ENCODE measurements at regions not wholly inside any gene's neighbourhood (a gene's known extent, or its start where the extent isn't known, plus 50 kb on each side); places are given as distances from the start of the nearest gene placed in this dataset.

- H3K36me3 ChIP-seq (replicated peaks in 1 of 2; ENCODE audit: control insufficient read depth in 1 of 2, insufficient read depth in 2 of 2, low read length in 2 of 2) = no peaks in the 10 kb centered on the region
- FAIRE-seq (no peak), DNase-seq (ENCODE audit: low spot score) (no peak), ATAC-seq (no peak)
- TF ChIP-seq PCBP1 (IDR thresholded peaks at IDR 0.05; ENCODE audit: borderline replicate concordance, low read depth, low read length) (no peak), REST (IDR thresholded peaks at IDR 0.05; ENCODE audit: borderline replicate concordance in 1 of 2, low read depth in 1 of 2, low read length in 2 of 2) (no peak), HMG20A (CRISPR knock-in tag; IDR thresholded peaks at IDR 0.05; ENCODE audit: borderline replicate concordance) (no peak), KDM1A (CRISPR knock-in tag; IDR thresholded peaks at IDR 0.05) (no peak), ZNF704 (CRISPR knock-in tag; IDR thresholded peaks at IDR 0.05; ENCODE audit: borderline replicate concordance) (no peak), BCL6 (CRISPR knock-in tag; IDR thresholded peaks at IDR 0.05) (no peak), FLYWCH1 (CRISPR knock-in tag; IDR thresholded peaks at IDR 0.05) (no peak), ZNF441 (CRISPR knock-in tag; IDR thresholded peaks at IDR 0.05; ENCODE audit: borderline replicate concordance) (no peak), NPAS2 (CRISPR knock-in tag; IDR thresholded peaks at IDR 0.05; ENCODE audit: borderline replicate concordance) (no peak), DMAP1 (CRISPR knock-in tag; IDR thresholded peaks at IDR 0.05) (no peak), ZNF790 (CRISPR knock-in tag; IDR thresholded peaks at IDR 0.05; ENCODE audit: borderline replicate concordance) (no peak), REXO4 (CRISPR knock-in tag; IDR thresholded peaks at IDR 0.05; ENCODE audit: borderline replicate concordance) (no peak)
- TF ChIP-seq, protein P1, sequence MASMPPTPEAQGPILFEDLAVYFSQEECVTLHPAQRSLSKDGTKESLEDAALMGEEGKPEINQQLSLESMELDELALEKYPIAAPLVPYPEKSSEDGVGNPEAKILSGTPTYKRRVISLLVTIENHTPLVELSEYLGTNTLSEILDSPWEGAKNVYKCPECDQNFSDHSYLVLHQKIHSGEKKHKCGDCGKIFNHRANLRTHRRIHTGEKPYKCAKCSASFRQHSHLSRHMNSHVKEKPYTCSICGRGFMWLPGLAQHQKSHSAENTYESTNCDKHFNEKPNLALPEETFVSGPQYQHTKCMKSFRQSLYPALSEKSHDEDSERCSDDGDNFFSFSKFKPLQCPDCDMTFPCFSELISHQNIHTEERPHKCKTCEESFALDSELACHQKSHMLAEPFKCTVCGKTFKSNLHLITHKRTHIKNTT (CRISPR knock-in tag; IDR thresholded peaks at IDR 0.05) = no peak
- TF ChIP-seq, protein P2, sequence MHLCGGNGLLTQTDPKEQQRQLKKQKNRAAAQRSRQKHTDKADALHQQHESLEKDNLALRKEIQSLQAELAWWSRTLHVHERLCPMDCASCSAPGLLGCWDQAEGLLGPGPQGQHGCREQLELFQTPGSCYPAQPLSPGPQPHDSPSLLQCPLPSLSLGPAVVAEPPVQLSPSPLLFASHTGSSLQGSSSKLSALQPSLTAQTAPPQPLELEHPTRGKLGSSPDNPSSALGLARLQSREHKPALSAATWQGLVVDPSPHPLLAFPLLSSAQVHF (CRISPR knock-in tag; IDR thresholded peaks at IDR 0.05) = no peak
- H3K27ac ChIP-seq (ENCODE audit: extremely low read length, insufficient read depth, low read length) = no peak overlapping the region
- H3K4me1 ChIP-seq (ENCODE audit: insufficient read depth, low read length) = no peaks in the 10 kb centered on the region
- 10% methylated on average over 1 of the region's 1 CpG for WGBS (ENCODE audit: low lambda C conversion rate)
- H4K20me1 ChIP-seq (ENCODE audit: insufficient read depth, low read length) = no peaks in the 10 kb centered on the region
- H3K4me3 ChIP-seq (replicated peaks in 1 of 3; ENCODE audit: insufficient read depth in 1 of 3, low read depth in 2 of 3, low read length in 3 of 3) = no peak overlapping the region
- no peaks in the 10 kb centered on the region for H3K27me3 ChIP-seq (ENCODE audit: control insufficient read depth in 1 of 2, insufficient read depth in 2 of 2, low read length in 2 of 2)
- no peak overlapping the region for H3K9ac ChIP-seq (ENCODE audit: insufficient read depth, low read depth, low read length)
- intact Hi-C loops (cut with micrococcal nuclease; ENCODE audit: unreplicated experiment) (no loop called here), in situ Hi-C loops (cut with HindIII; ENCODE audit: extremely low pct_ligation_motif_present, low pct_unique_long_range_greater_than_20kb) (no loop called here)
- ChIA-PET CTCF (ENCODE audit: low intra/inter-chr PET ratio, low total read pairs) (no interaction called here), POLR2A (no interaction called here)
- H2AFZ ChIP-seq (ENCODE audit: low read length) = no peak overlapping the region
- no peak overlapping the region for H3K4me2 ChIP-seq (ENCODE audit: low read depth, low read length)
- BruUV-seq (replicated peaks) = no TSS peak
- no peaks in the 10 kb centered on the region for H3K79me2 ChIP-seq (ENCODE audit: insufficient read depth, low read length)
- H3K9me3 ChIP-seq (ENCODE audit: low read length) = no peaks in the 10 kb centered on the region
Observed at GRCh38 chr10:90614631-90615030, 243.2 kb downstream of the HTR7 start.

All from HepG2 (cell line).